ENCODE measurements at regions not wholly inside any gene's neighbourhood (a gene's known extent, or its start where the extent isn't known, plus 50 kb on each side); places are given as distances from the start of the nearest gene placed in this dataset.

- TF ChIP-seq CTCF (IDR thresholded peaks at IDR 0.05; ENCODE audit: extremely low read depth, low read depth, low read length), result no peak
- H3K27ac ChIP-seq (ENCODE audit: low read depth, low read length), result no peak overlapping the region
- H2AFZ ChIP-seq (ENCODE audit: low read length), result no peak overlapping the region
- no peaks in the 10 kb centered on the region for H3K79me2 ChIP-seq (ENCODE audit: insufficient read depth, low read length)
- no peaks in the 10 kb centered on the region for H3K36me3 ChIP-seq (ENCODE audit: insufficient read depth, low read length)
- H4K20me1 ChIP-seq (ENCODE audit: insufficient read depth, low read length), result no peaks in the 10 kb centered on the region
- H3K4me3 ChIP-seq (ENCODE audit: insufficient read depth, low read length), result no peak overlapping the region
- H3K4me2 ChIP-seq (ENCODE audit: insufficient read depth, low read length), result no peak overlapping the region
- peaks cover 9% of the 10 kb centered on the region for H3K9me3 ChIP-seq (ENCODE audit: low read depth, low read length)
- H3K4me1 ChIP-seq (ENCODE audit: insufficient read depth, low read length), result no peaks in the 10 kb centered on the region
- no peaks in the 10 kb centered on the region for H3K27me3 ChIP-seq (ENCODE audit: insufficient read depth, low read length)
- DNase-seq (ENCODE audit: insufficient read length, low spot score, missing footprints), result no peak
Measured at GRCh38 chr6:102195311-102195710, 801.8 kb downstream of the GRIK2 start.

GRCh38 chr6:102197211-102197610 lies 803.7 kb downstream of the GRIK2 start:
- H2AFZ ChIP-seq (ENCODE audit: low read length), result no peak overlapping the region
- no peak overlapping the region for H3K27ac ChIP-seq (ENCODE audit: low read depth, low read length)
- no peak overlapping the region for H3K4me3 ChIP-seq (ENCODE audit: insufficient read depth, low read length)
- no peaks in the 10 kb centered on the region for H3K36me3 ChIP-seq (ENCODE audit: insufficient read depth, low read length)
- no peaks in the 10 kb centered on the region for H3K27me3 ChIP-seq (ENCODE audit: insufficient read depth, low read length)
- no peak for TF ChIP-seq CTCF (IDR thresholded peaks at IDR 0.05; ENCODE audit: extremely low read depth, low read depth, low read length)
- peaks cover 9% of the 10 kb centered on the region for H3K9me3 ChIP-seq (ENCODE audit: low read depth, low read length)
- H4K20me1 ChIP-seq (ENCODE audit: insufficient read depth, low read length), result no peaks in the 10 kb centered on the region
- no peaks in the 10 kb centered on the region for H3K4me1 ChIP-seq (ENCODE audit: insufficient read depth, low read length)
- H3K4me2 ChIP-seq (ENCODE audit: insufficient read depth, low read length), result no peak overlapping the region
- no peaks in the 10 kb centered on the region for H3K79me2 ChIP-seq (ENCODE audit: insufficient read depth, low read length)
- DNase-seq (ENCODE audit: insufficient read length, low spot score, missing footprints), result no peak

GRCh38 chr6:102204351-102204750 lies 810.8 kb downstream of the GRIK2 start:
- no peaks in the 10 kb centered on the region for H3K4me1 ChIP-seq (ENCODE audit: insufficient read depth, low read length)
- TF ChIP-seq CTCF (IDR thresholded peaks at IDR 0.05; ENCODE audit: extremely low read depth, low read depth, low read length), result no peak
- H2AFZ ChIP-seq (ENCODE audit: low read length), result no peak overlapping the region
- H3K36me3 ChIP-seq (ENCODE audit: insufficient read depth, low read length), result no peaks in the 10 kb centered on the region
- H3K79me2 ChIP-seq (ENCODE audit: insufficient read depth, low read length), result no peaks in the 10 kb centered on the region
- H3K9me3 ChIP-seq (ENCODE audit: low read depth, low read length), result peaks cover 5% of the 10 kb centered on the region
- no peak overlapping the region for H3K4me3 ChIP-seq (ENCODE audit: insufficient read depth, low read length)
- no peaks in the 10 kb centered on the region for H4K20me1 ChIP-seq (ENCODE audit: insufficient read depth, low read length)
- H3K27ac ChIP-seq (ENCODE audit: low read depth, low read length), result no peak overlapping the region
- no peaks in the 10 kb centered on the region for H3K27me3 ChIP-seq (ENCODE audit: insufficient read depth, low read length)
- H3K4me2 ChIP-seq (ENCODE audit: insufficient read depth, low read length), result no peak overlapping the region
- no peak for DNase-seq (ENCODE audit: insufficient read length, low spot score, missing footprints)

- Histone ChIP-seq H3K9me3 (ENCODE audit: low read depth, low read length) (peaks cover 2% of the 10 kb centered on the region), H3K27me3 (ENCODE audit: insufficient read depth, low read length) (no peaks in the 10 kb centered on the region)
- TF ChIP-seq CTCF (IDR thresholded peaks at IDR 0.05; ENCODE audit: extremely low read depth, low read depth, low read length), result no peak
Measured at GRCh38 chr6:102215425-102215824, 821.9 kb downstream of the GRIK2 start.

More at GRCh38 chr6:102215425-102215824, 821.9 kb downstream of the GRIK2 start:
- H3K4me3 ChIP-seq (ENCODE audit: insufficient read depth, low read length), result no peak overlapping the region
- H2AFZ ChIP-seq (ENCODE audit: low read length), result no peak overlapping the region
- no peaks in the 10 kb centered on the region for H4K20me1 ChIP-seq (ENCODE audit: insufficient read depth, low read length)
- H3K36me3 ChIP-seq (ENCODE audit: insufficient read depth, low read length), result no peaks in the 10 kb centered on the region
- no peak overlapping the region for H3K4me2 ChIP-seq (ENCODE audit: insufficient read depth, low read length)
- DNase-seq (ENCODE audit: insufficient read length, low spot score, missing footprints), result no peak
- H3K27ac ChIP-seq (ENCODE audit: low read depth, low read length), result no peak overlapping the region
- no peaks in the 10 kb centered on the region for H3K79me2 ChIP-seq (ENCODE audit: insufficient read depth, low read length)
- no peaks in the 10 kb centered on the region for H3K4me1 ChIP-seq (ENCODE audit: insufficient read depth, low read length)
